Keratinocyte (primary cell): ENCODE measurements at regions not wholly inside any gene's neighbourhood (a gene's known extent, or its start where the extent isn't known, plus 50 kb on each side); places are given as distances from the start of the nearest gene placed in this dataset.

Experiments
- EZH2 ChIP-seq: IDR thresholded peaks from one replicate; pipeline ENCODE4 v1.6.1; 2012; ENCODE audit warnings: inconsistent platforms, mild to moderate bottlenecking, low read length, moderate library complexity
- TF ChIP-seq, protein P1 (sequence below), 3 experiments: IDR thresholded peaks in 1 of 3; conservative IDR thresholded peaks in 1 of 3; optimal IDR thresholded peaks in 1 of 3; 2 replicates in 2 of 3; 3 replicates in 1 of 3; pipeline versions ENCODE3 to v1.5.1; 2011; ENCODE audit warnings: low read length in 3 of 3, mild to moderate bottlenecking in 3 of 3, moderate library complexity in 2 of 3, control low read depth in 1 of 3, inconsistent platforms in 1 of 3; ENCODE audit not compliant: insufficient read depth in 2 of 3; ENCODE audit errors: extremely low read depth in 1 of 3

DNA sequence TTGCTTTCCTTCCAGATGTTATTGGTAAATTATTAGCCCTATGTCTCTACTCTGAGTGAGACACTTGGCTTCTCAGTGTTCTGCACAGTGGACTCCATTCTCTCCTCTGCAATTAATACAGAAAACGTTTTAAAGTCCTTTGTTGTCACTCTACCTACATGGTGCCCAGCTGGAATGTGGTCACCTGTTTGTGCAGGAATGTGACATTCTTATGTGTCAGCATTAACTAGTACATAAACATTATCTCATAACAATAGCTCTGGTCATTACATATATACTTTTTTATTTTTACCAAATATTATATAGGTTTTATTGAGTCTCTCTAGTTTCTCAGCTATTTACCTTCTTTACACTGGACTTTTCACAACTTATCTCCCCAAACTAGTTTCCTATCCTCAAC lies 147.0 kb upstream of the KCNMB2 start:
- TF ChIP-seq, protein P1, sequence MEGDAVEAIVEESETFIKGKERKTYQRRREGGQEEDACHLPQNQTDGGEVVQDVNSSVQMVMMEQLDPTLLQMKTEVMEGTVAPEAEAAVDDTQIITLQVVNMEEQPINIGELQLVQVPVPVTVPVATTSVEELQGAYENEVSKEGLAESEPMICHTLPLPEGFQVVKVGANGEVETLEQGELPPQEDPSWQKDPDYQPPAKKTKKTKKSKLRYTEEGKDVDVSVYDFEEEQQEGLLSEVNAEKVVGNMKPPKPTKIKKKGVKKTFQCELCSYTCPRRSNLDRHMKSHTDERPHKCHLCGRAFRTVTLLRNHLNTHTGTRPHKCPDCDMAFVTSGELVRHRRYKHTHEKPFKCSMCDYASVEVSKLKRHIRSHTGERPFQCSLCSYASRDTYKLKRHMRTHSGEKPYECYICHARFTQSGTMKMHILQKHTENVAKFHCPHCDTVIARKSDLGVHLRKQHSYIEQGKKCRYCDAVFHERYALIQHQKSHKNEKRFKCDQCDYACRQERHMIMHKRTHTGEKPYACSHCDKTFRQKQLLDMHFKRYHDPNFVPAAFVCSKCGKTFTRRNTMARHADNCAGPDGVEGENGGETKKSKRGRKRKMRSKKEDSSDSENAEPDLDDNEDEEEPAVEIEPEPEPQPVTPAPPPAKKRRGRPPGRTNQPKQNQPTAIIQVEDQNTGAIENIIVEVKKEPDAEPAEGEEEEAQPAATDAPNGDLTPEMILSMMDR (optimal IDR thresholded peaks at IDR 0.05 in 1 of 3, IDR thresholded peaks at IDR 0.05 in 1 of 3, conservative IDR thresholded peaks at IDR 0.05 in 1 of 3; ENCODE audit: extremely low read depth in 1 of 3, insufficient read depth in 2 of 3, low read length in 3 of 3), result no peak
- TF ChIP-seq EZH2, result no peak
